Naive thymus-derived CD4-positive, alpha-beta T cell (primary cell): ENCODE measurements at regions not wholly inside any gene's neighbourhood (a gene's known extent, or its start where the extent isn't known, plus 50 kb on each side); places are given as distances from the start of the nearest gene placed in this dataset.

Source experiments
- ATAC-seq: fragments of 150-1000 bp; cut with Tn5 transposase; 2 replicates; pipeline ENCODE4 v1.10.0; 2021; ENCODE audit warnings: mild to moderate bottlenecking, moderate library complexity
- CTCF ChIA-PET: fragments of 350-600 bp; sonication (Branson Sonifier 250); formaldehyde crosslinking; loops from one replicate; lab custom pipeline; 2021; ENCODE audit warnings: antibody characterized with exemption; lab: Charles Lee
- POLR2A ChIA-PET: fragments of 350-600 bp; sonication (Branson Sonifier 250); formaldehyde crosslinking; loops from one replicate; lab custom pipeline; 2021; ENCODE audit warnings: antibody characterized with exemption, inconsistent platforms; lab: Charles Lee
- DNase-seq, 9 donors: peaks; one replicate each; pipeline versions ENCODE4 v3.0.0 to v3.0.0-alpha.2; 2020 to 2022; ENCODE audit warnings: mixed read lengths in 1 of 9
- H3K27ac ChIP-seq: one replicate; pipeline ENCODE4 v1.7.0; 2013; ENCODE audit warnings: mild to moderate bottlenecking, low read depth, low read length, moderate library complexity
- H3K27me3 ChIP-seq, 2 donors: one replicate each; pipeline ENCODE4 v1.7.0; 2013; ENCODE audit warnings: low read length in 2 of 2, mild to moderate bottlenecking in 2 of 2, moderate library complexity in 2 of 2; ENCODE audit not compliant: control insufficient read depth in 2 of 2, insufficient read depth in 2 of 2
- H3K36me3 ChIP-seq, 3 experiments: 1 replicate in 2 of 3; 2 replicates in 1 of 3; pipeline ENCODE4 v1.7.0; 2013; ENCODE audit warnings: low read length in 3 of 3, mild to moderate bottlenecking in 3 of 3, moderate library complexity in 1 of 3; ENCODE audit not compliant: insufficient read depth in 3 of 3, control insufficient read depth in 2 of 3
- H3K4me1 ChIP-seq, 2 donors: one replicate each; pipeline ENCODE4 v1.7.0; 2013; ENCODE audit warnings: low read length in 2 of 2, mild to moderate bottlenecking in 2 of 2, moderate library complexity in 1 of 2; ENCODE audit not compliant: control insufficient read depth in 2 of 2, insufficient read depth in 2 of 2
- H3K4me3 ChIP-seq: 2 replicates; pipeline ENCODE4 v1.7.0; 2013; ENCODE audit warnings: mild to moderate bottlenecking, low read length
- H3K9me3 ChIP-seq, 3 experiments: 1 replicate in 2 of 3; 2 replicates in 1 of 3; pipeline ENCODE4 v1.7.0; 2013; ENCODE audit warnings: low read length in 3 of 3; ENCODE audit not compliant: control insufficient read depth in 2 of 3
- H3K27ac Mint-ChIP-seq, 9 donors: one replicate each; pipeline ENCODE4 v1.8.0; 2020 to 2022; ENCODE audit warnings: mixed read lengths in 9 of 9, mild to moderate bottlenecking in 8 of 9, moderate library complexity in 5 of 9, inconsistent platforms in 2 of 9
- H3K27me3 Mint-ChIP-seq, 5 donors: one replicate each; pipeline ENCODE4 v1.8.0; 2021 to 2022; ENCODE audit warnings: mixed read lengths in 5 of 5, mild to moderate bottlenecking in 1 of 5
- H3K36me3 Mint-ChIP-seq, 5 donors: one replicate each; pipeline ENCODE4 v1.8.0; 2020 to 2022; ENCODE audit warnings: mixed read lengths in 5 of 5, mild to moderate bottlenecking in 3 of 5, inconsistent platforms in 1 of 5
- H3K4me1 Mint-ChIP-seq, 7 donors: one replicate each; pipeline ENCODE4 v1.8.0; 2020 to 2022; ENCODE audit warnings: mixed read lengths in 7 of 7, mild to moderate bottlenecking in 3 of 7, inconsistent platforms in 1 of 7
- H3K4me3 Mint-ChIP-seq, 10 donors: one replicate each; pipeline ENCODE4 v1.8.0; 2020 to 2022; ENCODE audit warnings: mild to moderate bottlenecking in 10 of 10, mixed read lengths in 10 of 10, moderate library complexity in 6 of 10, inconsistent platforms in 2 of 10
- H3K9me3 Mint-ChIP-seq, 11 donors: one replicate each; pipeline ENCODE4 v1.8.0; 2020 to 2022; ENCODE audit warnings: mixed read lengths in 11 of 11, mild to moderate bottlenecking in 4 of 11, inconsistent platforms in 1 of 11, moderate library complexity in 1 of 11
- intact Hi-C, 2 donors: fragments of 100-400 bp; cut with micrococcal nuclease; formaldehyde crosslinking; loops; one replicate each; pipeline ENCODE4 v1.15.1; 2023

DNA sequence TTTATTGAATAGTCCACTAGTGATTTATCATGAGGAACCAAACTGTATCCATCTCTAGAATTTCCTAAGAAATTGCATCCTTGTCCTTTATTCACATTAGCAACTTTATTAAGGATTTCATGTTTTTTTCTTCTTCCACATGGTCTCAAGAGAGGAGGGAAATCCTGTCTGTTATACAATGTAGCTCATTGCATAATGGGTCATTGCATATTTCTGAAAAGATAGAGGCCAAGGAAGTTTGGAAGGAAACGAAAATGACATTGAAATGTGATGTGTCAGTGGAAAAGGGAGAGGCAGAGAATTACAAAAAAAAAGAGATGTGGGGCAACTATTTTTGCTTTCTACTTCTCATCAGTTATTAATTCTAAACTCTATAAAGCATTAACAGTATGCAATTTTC lies 353.1 kb downstream of the METTL15 start:
- CTCF ChIA-PET, result no interaction called here

DNA sequence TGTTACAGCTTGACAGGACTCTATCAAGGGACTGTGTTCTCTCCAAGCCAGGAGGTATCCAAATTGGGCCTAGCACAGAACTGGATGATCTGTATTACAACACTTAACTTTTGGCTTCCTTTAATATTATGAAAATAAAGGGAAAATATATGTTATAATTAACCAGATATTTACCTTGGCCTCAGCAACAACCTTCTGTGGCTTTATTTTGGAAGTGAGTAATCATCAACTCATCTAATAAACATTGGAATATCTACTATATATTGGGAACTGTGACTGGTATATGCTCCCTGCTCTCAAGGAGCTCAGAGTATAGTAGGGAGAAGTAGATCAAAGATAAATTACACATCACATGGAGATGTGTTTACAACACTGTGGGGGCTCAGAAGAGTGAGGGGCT lies 352.2 kb downstream of the METTL15 start:
- no peaks in the 10 kb centered on the region for H3K36me3 ChIP-seq
- no peaks in the 10 kb centered on the region for H3K27me3 ChIP-seq
- H3K9me3 ChIP-seq, result no peaks in the 10 kb centered on the region
- intact Hi-C loops, result no loop called here
- H3K27me3 Mint-ChIP-seq, result no peaks in the 10 kb centered on the region
- H3K9me3 Mint-ChIP-seq, result peaks cover 0 to 4% (median 0%) of the 10 kb centered on the region in 11 donors
- no peak overlapping the region for H3K4me3 Mint-ChIP-seq
- ATAC-seq, result no peak
- H3K36me3 Mint-ChIP-seq, result no peaks in the 10 kb centered on the region
- no peak for DNase-seq
- no peak overlapping the region for H3K27ac Mint-ChIP-seq
- no peaks in the 10 kb centered on the region for H3K4me1 ChIP-seq
- no peak overlapping the region for H3K4me3 ChIP-seq
- ChIA-PET POLR2A (no interaction called here), CTCF (no interaction called here)
- H3K27ac ChIP-seq, result no peak overlapping the region
- H3K4me1 Mint-ChIP-seq, result peaks cover 0 to 2% (median 0%) of the 10 kb centered on the region in 7 donors

More for the DNA sequence above, 353.1 kb downstream of the METTL15 start:
- intact Hi-C loops, result no loop called here
- Mint-ChIP-seq H3K4me1 (peaks cover 0 to 2% (median 0%) of the 10 kb centered on the region in 7 donors), H3K4me3 (no peak overlapping the region), H3K27me3 (no peaks in the 10 kb centered on the region), H3K36me3 (no peaks in the 10 kb centered on the region), H3K9me3 (peaks cover 0 to 3% (median 0%) of the 10 kb centered on the region in 11 donors), H3K27ac (no peak overlapping the region)
- DNase-seq (no peak), ATAC-seq (no peak)
- POLR2A ChIA-PET, result no interaction called here
- Histone ChIP-seq H3K27ac (no peak overlapping the region), H3K9me3 (no peaks in the 10 kb centered on the region), H3K4me1 (no peaks in the 10 kb centered on the region), H3K4me3 (no peak overlapping the region), H3K27me3 (no peaks in the 10 kb centered on the region), H3K36me3 (no peaks in the 10 kb centered on the region)

DNA sequence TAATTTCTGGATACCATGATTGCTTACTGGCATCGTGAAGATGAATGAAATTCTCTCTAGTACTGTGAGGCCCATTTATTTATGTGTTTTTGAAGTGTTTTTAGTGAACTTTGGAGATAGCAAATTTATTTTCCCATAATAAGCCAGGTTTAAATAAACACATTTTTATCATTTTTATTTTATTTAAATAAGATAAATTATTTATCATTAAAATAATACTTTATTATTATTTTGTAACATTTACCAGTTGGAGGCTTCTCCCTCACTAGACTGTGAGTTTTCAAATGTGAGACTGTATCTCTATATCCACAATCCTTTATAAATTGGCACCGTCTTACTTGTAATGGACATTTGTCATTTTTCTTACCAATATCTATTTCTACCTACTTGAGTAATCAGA lies 351.7 kb downstream of the METTL15 start:
- no peak overlapping the region for H3K27ac Mint-ChIP-seq

DNA sequence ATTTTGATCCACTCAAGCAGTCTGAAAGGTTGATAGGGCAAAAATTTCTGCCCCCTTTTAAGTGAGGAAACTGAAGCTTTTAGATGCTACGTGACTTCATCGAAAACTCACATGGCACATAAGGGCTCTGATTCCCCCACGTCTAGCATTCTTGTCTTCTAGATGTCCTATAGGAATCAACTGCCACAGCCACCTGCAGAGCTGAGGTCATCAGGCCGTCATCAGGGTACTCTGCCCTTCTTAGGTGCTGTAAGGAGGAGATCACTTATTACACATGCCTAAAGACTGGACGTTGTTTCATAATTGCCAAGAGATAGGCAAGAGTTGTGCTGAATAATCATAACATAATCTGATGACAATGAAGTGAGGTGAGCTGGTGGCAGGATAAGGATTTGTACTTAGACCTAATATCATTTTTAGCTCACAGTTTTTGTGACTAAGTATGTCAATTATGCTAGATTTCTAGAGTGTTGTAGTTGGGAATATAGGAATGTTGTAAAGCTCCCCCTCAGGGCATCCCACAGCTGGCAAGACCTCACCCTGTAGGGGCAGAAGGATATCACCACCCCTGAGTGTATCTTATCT lies 349.4 kb downstream of the METTL15 start:
- DNase-seq (no peak), ATAC-seq (no peak)
- Mint-ChIP-seq H3K9me3 (peaks cover 0 to 7% (median 3%) of the 10 kb centered on the region in 11 donors), H3K36me3 (no peaks in the 10 kb centered on the region), H3K4me3 (no peak overlapping the region), H3K27ac (no peak overlapping the region), H3K27me3 (no peaks in the 10 kb centered on the region), H3K4me1 (peaks cover 0 to 2% (median 0%) of the 10 kb centered on the region in 7 donors)
- Histone ChIP-seq H3K9me3 (no peaks in the 10 kb centered on the region), H3K4me3 (no peak overlapping the region), H3K27me3 (no peaks in the 10 kb centered on the region), H3K27ac (no peak overlapping the region), H3K4me1 (no peaks in the 10 kb centered on the region), H3K36me3 (no peaks in the 10 kb centered on the region)
- intact Hi-C loops, result no loop called here
- POLR2A ChIA-PET, result no interaction called here
- CTCF ChIA-PET, result interaction anchor here (0.6 kb wide), 1 partner anchor 1135 kb away, joined by 3 read pairs; no protein-coding TSS in a partner anchor

More for the DNA sequence above, 351.7 kb downstream of the METTL15 start:
- CTCF ChIA-PET, result no interaction called here
- peaks cover 0 to 2% (median 0%) of the 10 kb centered on the region in 7 donors for H3K4me1 Mint-ChIP-seq
- POLR2A ChIA-PET, result no interaction called here
- peaks cover 0 to 3% (median 0%) of the 10 kb centered on the region in 11 donors for H3K9me3 Mint-ChIP-seq
- Histone ChIP-seq H3K4me1 (no peaks in the 10 kb centered on the region), H3K9me3 (no peaks in the 10 kb centered on the region), H3K36me3 (no peaks in the 10 kb centered on the region), H3K4me3 (no peak overlapping the region), H3K27me3 (no peaks in the 10 kb centered on the region), H3K27ac (no peak overlapping the region)
- H3K36me3 Mint-ChIP-seq, result no peaks in the 10 kb centered on the region
- no peak for ATAC-seq
- intact Hi-C loops, result no loop called here
- DNase-seq, result no peak
- H3K4me3 Mint-ChIP-seq, result no peak overlapping the region
- no peaks in the 10 kb centered on the region for H3K27me3 Mint-ChIP-seq

DNA sequence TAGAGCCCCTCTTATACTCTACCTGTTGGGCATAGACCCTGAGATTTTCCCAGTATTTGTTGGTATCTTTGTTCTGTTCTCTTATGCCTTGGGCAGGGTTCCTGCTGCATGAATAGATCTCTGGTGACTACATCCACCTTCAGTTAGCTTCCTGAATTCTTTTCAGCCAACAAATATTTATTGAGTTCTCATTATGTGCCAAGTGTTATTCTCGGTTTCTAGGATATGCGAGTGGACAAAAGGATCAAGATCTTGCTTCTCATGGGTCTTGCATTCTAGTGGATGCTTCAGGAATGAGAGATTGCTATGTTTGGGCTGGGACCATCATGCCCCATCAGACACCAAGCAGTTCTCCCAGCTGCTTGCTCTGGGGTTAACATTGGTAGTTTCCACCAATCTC lies 340.0 kb downstream of the METTL15 start:
- Histone ChIP-seq H3K4me3 (no peak overlapping the region), H3K9me3 (no peaks in the 10 kb centered on the region), H3K36me3 (no peaks in the 10 kb centered on the region), H3K27ac (no peak overlapping the region), H3K4me1 (no peaks in the 10 kb centered on the region), H3K27me3 (no peaks in the 10 kb centered on the region)
- Mint-ChIP-seq H3K36me3 (no peaks in the 10 kb centered on the region), H3K27ac (no peak overlapping the region), H3K27me3 (no peaks in the 10 kb centered on the region), H3K4me3 (no peak overlapping the region), H3K9me3 (peaks cover 0 to 6% (median 0%) of the 10 kb centered on the region in 11 donors), H3K4me1 (no peaks in the 10 kb centered on the region)
- ATAC-seq, result no peak
- ChIA-PET POLR2A (no interaction called here), CTCF (no interaction called here)
- DNase-seq, result no peak
- intact Hi-C loops, result no loop called here

DNA sequence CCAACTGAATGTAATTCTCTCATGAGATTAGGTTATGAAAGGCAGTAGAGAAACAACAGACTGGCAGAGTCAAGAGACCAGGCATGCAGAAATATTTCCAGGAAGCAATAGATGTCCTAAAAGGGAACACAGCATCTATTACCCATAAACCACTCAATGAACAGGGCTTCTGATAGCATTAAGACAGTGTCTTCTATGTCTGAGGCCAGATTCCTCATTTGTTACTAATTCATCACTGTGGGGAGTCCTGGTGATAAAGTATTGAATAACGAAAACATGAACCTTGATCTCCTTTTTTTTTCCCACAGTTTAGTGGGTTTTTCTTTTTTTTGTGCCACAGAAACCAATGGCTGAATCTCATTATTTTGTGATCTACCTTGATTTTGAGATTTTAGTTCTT lies 339.0 kb downstream of the METTL15 start:
- no peaks in the 10 kb centered on the region for H3K36me3 Mint-ChIP-seq
- no peak for DNase-seq
- no peaks in the 10 kb centered on the region for H3K4me1 ChIP-seq
- CTCF ChIA-PET, result no interaction called here
- POLR2A ChIA-PET, result no interaction called here
- no peaks in the 10 kb centered on the region for H3K9me3 ChIP-seq
- no peak overlapping the region for H3K27ac ChIP-seq
- H3K27ac Mint-ChIP-seq, result no peak overlapping the region
- H3K4me1 Mint-ChIP-seq, result no peaks in the 10 kb centered on the region
- no peak overlapping the region for H3K4me3 Mint-ChIP-seq
- intact Hi-C loops, result no loop called here
- no peaks in the 10 kb centered on the region for H3K36me3 ChIP-seq
- H3K27me3 ChIP-seq, result no peaks in the 10 kb centered on the region
- no peak overlapping the region for H3K4me3 ChIP-seq
- peaks cover 0 to 6% (median 0%) of the 10 kb centered on the region in 11 donors for H3K9me3 Mint-ChIP-seq
- no peak for ATAC-seq
- no peaks in the 10 kb centered on the region for H3K27me3 Mint-ChIP-seq

DNA sequence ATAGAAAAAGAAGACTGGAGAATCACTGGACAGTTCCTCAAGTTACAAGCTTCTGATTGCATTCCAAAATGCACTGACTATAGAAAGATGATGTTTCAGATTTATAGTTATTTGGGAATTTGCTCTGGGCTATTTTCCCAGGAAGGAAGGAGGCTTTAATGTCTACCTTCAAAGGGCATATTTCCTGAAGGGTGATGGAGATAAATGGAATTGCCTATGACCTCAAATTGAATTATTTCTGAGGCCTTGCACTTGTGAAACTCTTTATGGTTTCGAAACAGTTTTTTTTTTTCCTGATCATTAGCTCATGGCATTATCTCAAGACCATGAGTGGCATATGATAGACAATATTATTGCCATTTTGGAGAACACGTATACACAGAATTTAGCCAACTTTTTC lies 333.9 kb downstream of the METTL15 start:
- Histone ChIP-seq H3K9me3 (no peaks in the 10 kb centered on the region), H3K4me3 (no peak overlapping the region), H3K4me1 (no peaks in the 10 kb centered on the region), H3K27me3 (no peaks in the 10 kb centered on the region), H3K36me3 (no peaks in the 10 kb centered on the region), H3K27ac (no peak overlapping the region)
- H3K9me3 Mint-ChIP-seq, result peaks cover 0 to 2% (median 0%) of the 10 kb centered on the region in 11 donors
- ATAC-seq (no peak), DNase-seq (no peak)
- ChIA-PET POLR2A (no interaction called here), CTCF (no interaction called here)
- no peak overlapping the region for H3K4me3 Mint-ChIP-seq
- H3K4me1 Mint-ChIP-seq, result no peaks in the 10 kb centered on the region
- H3K27ac Mint-ChIP-seq, result no peak overlapping the region
- peaks cover 0 to 4% (median 0%) of the 10 kb centered on the region in 5 donors for H3K27me3 Mint-ChIP-seq
- intact Hi-C loops, result no loop called here
- no peaks in the 10 kb centered on the region for H3K36me3 Mint-ChIP-seq
